T-cell (primary cell): ENCODE measurements at regions not wholly inside any gene's neighbourhood (a gene's known extent, or its start where the extent isn't known, plus 50 kb on each side); places are given as distances from the start of the nearest gene placed in this dataset.

Source experiments
- ATAC-seq, 4 experiments: fragments of 200-7000 bp in 3 of 4; fragments of 150-1000 bp in 1 of 4; cut with Tn5 transposase; replicated peaks in 1 of 4; 1 replicate in 3 of 4; 2 replicates in 1 of 4; pipeline ENCODE4 v1.10.0; 2021; ENCODE audit warnings: moderate library complexity in 3 of 4, mild to moderate bottlenecking in 2 of 4, moderate number of reproducible peaks in 1 of 4
- CTCF ChIA-PET, 2 donors: fragments of 300-600 bp; sonication (Branson Sonifier 250); formaldehyde crosslinking; loops; one replicate each; lab custom pipeline; 2022; ENCODE audit warnings: antibody characterized with exemption in 2 of 2; lab: Charles Lee
- POLR2A ChIA-PET, 2 donors: fragments of 300-600 bp; sonication (Branson Sonifier 250); formaldehyde crosslinking; loops; one replicate each; lab custom pipeline; 2022; ENCODE audit warnings: antibody characterized with exemption in 2 of 2; lab: Charles Lee
- DNase-seq, 35 experiments: peaks; one replicate each; pipeline versions ENCODE4 v3.0.0 to v3.0.0-alpha.2; 2013 to 2023
- H3K27ac ChIP-seq: one replicate; pipeline ENCODE4 v1.5.1; 2013; ENCODE audit warnings: low read length
- H3K27me3 ChIP-seq, 2 experiments: replicated peaks in 1 of 2; 1 replicate in 1 of 2; 2 replicates in 1 of 2; pipeline versions ENCODE4 v1.6.1 to v1.7.0; 2013; ENCODE audit warnings: low read length in 1 of 2, mixed read lengths in 1 of 2; ENCODE audit not compliant: control insufficient read depth in 2 of 2, insufficient read depth in 2 of 2; ENCODE audit errors: extremely low read depth in 1 of 2
- H3K36me3 ChIP-seq, 2 donors: 1 replicate in 1 of 2; 2 replicates in 1 of 2; pipeline versions ENCODE4 v1.6.1 to v1.7.0; 2013; ENCODE audit warnings: low read length in 1 of 2; ENCODE audit not compliant: control insufficient read depth in 2 of 2, insufficient read depth in 1 of 2; ENCODE audit errors: extremely low read depth in 1 of 2
- H3K4me1 ChIP-seq, 2 experiments: 1 replicate in 1 of 2; 2 replicates in 1 of 2; pipeline versions ENCODE4 v1.6.1 to v1.7.0; 2013; ENCODE audit warnings: low read length in 2 of 2, mixed read lengths in 1 of 2; ENCODE audit not compliant: insufficient read depth in 2 of 2, control insufficient read depth in 1 of 2; ENCODE audit errors: extremely low read depth in 1 of 2
- H3K4me3 ChIP-seq, 2 donors: 1 replicate in 1 of 2; 2 replicates in 1 of 2; pipeline versions ENCODE4 v1.5.1 to v1.7.0; 2013; ENCODE audit warnings: mild to moderate bottlenecking in 2 of 2, low read length in 1 of 2, moderate library complexity in 1 of 2; ENCODE audit not compliant: control insufficient read depth in 1 of 2; ENCODE audit errors: extremely low read depth in 1 of 2
- H3K9me3 ChIP-seq: 2 replicates; pipeline ENCODE4 v1.7.0; 2013
- H3K27ac Mint-ChIP-seq, 2 donors: one replicate each; pipeline ENCODE4 v1.8.0; 2020 to 2021; ENCODE audit warnings: mild to moderate bottlenecking in 2 of 2, mixed read lengths in 2 of 2
- H3K27me3 Mint-ChIP-seq, 2 donors: one replicate each; pipeline ENCODE4 v1.8.0; 2021 to 2022; ENCODE audit warnings: mixed read lengths in 2 of 2
- H3K36me3 Mint-ChIP-seq: one replicate; pipeline ENCODE4 v1.8.0; 2021; ENCODE audit warnings: mixed read lengths
- H3K4me1 Mint-ChIP-seq, 3 donors: one replicate each; pipeline ENCODE4 v1.8.0; 2020 to 2022; ENCODE audit warnings: mixed read lengths in 3 of 3, mild to moderate bottlenecking in 1 of 3
- H3K4me3 Mint-ChIP-seq, 3 donors: one replicate each; pipeline ENCODE4 v1.8.0; 2020 to 2022; ENCODE audit warnings: mild to moderate bottlenecking in 3 of 3, mixed read lengths in 3 of 3, moderate library complexity in 3 of 3
- H3K9me3 Mint-ChIP-seq, 3 donors: one replicate each; pipeline ENCODE4 v1.8.0; 2020 to 2022; ENCODE audit warnings: mixed read lengths in 3 of 3
- WGBS: methylation state at CpG from one replicate; pipeline ENCODE4 v1.1.5; 2013; ENCODE audit warnings: missing lambda C conversion rate; ENCODE audit not compliant: insufficient coverage; 5-methylcytosine and 5-hydroxymethylcytosine counted together

DNA sequence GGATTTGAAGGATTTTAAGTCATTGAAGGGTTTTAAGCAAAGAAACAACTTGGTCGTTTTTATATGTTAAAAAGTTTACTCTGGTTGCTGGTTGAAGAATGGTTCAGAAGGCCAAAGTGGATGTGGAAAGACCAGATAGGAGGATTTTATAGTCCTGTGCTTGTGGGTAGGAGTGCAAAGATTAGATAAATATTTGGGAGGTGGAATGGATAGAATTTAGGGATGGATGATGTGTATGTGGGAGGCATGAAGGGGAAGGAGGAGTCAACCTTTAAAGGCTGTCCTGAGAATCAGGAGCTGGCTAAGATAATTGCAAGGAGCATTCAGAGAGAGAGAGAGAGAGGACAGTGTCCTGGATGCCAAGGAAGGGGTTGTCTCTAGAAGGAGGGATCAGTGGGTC, 190.1 kb upstream of the SPRED2 start:
- Histone ChIP-seq H3K9me3 (no peaks in the 10 kb centered on the region), H3K27me3 (peaks cover 0 to 21% of the 10 kb centered on the region in 2 experiments), H3K4me3 (no peak overlapping the region), H3K36me3 (no peaks in the 10 kb centered on the region), H3K27ac (no peak overlapping the region), H3K4me1 (peaks cover 0 to 3% of the 10 kb centered on the region in 2 experiments)
- Mint-ChIP-seq H3K36me3 (no peaks in the 10 kb centered on the region), H3K4me1 (peaks cover 3 to 10% (median 6%) of the 10 kb centered on the region in 3 donors), H3K27me3 (peaks cover 28 to 43% of the 10 kb centered on the region in 2 donors), H3K27ac (no peak overlapping the region), H3K9me3 (no peaks in the 10 kb centered on the region), H3K4me3 (no peak overlapping the region)
- 58% methylated on average over 1 of the region's 1 CpG for WGBS
- ChIA-PET CTCF (no interaction called here), POLR2A (interaction anchor here in 1 of 2 donors (0.6 kb wide), 1 partner anchor 16 kb away, joined by 3 read pairs; no protein-coding TSS in a partner anchor)
- DNase-seq (no peak), ATAC-seq (no peak)

- no peaks in the 10 kb centered on the region for H3K36me3 Mint-ChIP-seq
- H3K4me1 Mint-ChIP-seq = peaks cover 3 to 10% (median 6%) of the 10 kb centered on the region in 3 donors
- DNase-seq = no peak
- H3K27me3 Mint-ChIP-seq = peaks cover 28 to 40% of the 10 kb centered on the region in 2 donors
- no peaks in the 10 kb centered on the region for H3K36me3 ChIP-seq
- 100% methylated on average over 1 of the region's 1 CpG for WGBS
- no peak for ATAC-seq
- H3K9me3 Mint-ChIP-seq = no peaks in the 10 kb centered on the region
- ChIA-PET POLR2A (interaction anchor here in 1 of 2 donors (0.7 kb wide), 1 partner anchor 18 kb away, joined by 7 read pairs; no protein-coding TSS in a partner anchor), CTCF (interaction anchor here in 1 of 2 donors (0.7 kb wide), 1 partner anchor 76 kb away, joined by 3 read pairs; no protein-coding TSS in a partner anchor)
- peaks cover 0 to 18% of the 10 kb centered on the region in 2 experiments for H3K27me3 ChIP-seq
- no peak overlapping the region for H3K4me3 ChIP-seq
- H3K4me1 ChIP-seq = peaks cover 0 to 3% of the 10 kb centered on the region in 2 experiments
- no peak overlapping the region for H3K27ac Mint-ChIP-seq
- H3K9me3 ChIP-seq = no peaks in the 10 kb centered on the region
- H3K4me3 Mint-ChIP-seq = no peak overlapping the region
- H3K27ac ChIP-seq = no peak overlapping the region
Measured at GRCh38 chr2:65620524-65620923, 188.1 kb upstream of the SPRED2 start.

DNA sequence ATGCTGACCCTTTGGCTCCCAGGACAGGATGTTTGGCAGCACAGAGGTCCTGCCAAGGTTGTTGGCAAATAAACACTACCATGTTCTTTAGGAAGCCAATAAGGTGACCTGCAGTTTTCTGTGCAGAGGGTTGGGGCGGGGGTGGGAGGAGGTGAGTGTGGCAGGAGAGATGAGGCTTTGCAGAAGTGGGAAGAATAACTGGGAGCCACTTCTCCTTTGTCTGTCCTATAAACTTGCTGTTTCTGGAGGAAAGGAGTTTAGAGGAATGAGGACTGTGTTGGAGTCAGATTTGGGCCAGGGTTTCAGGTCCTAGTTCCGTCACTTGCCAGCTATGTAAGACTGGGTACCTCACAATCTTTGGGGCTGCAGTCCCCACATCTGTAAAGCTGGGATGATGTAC, 187.6 kb upstream of the SPRED2 start:
- H3K27ac Mint-ChIP-seq = no peak overlapping the region
- Histone ChIP-seq H3K4me1 (peaks cover 0 to 3% of the 10 kb centered on the region in 2 experiments), H3K27me3 (peaks cover 0 to 18% of the 10 kb centered on the region in 2 experiments), H3K27ac (no peak overlapping the region), H3K4me3 (no peak overlapping the region), H3K36me3 (no peaks in the 10 kb centered on the region), H3K9me3 (no peaks in the 10 kb centered on the region)
- DNase-seq (no peak), ATAC-seq (no peak)
- no peaks in the 10 kb centered on the region for H3K36me3 Mint-ChIP-seq
- H3K9me3 Mint-ChIP-seq = no peaks in the 10 kb centered on the region
- peaks cover 28 to 40% of the 10 kb centered on the region in 2 donors for H3K27me3 Mint-ChIP-seq
- CTCF ChIA-PET = interaction anchor here in 1 of 2 donors (0.7 kb wide), 1 partner anchor 76 kb away, joined by 3 read pairs; no protein-coding TSS in a partner anchor
- peaks cover 3 to 10% (median 6%) of the 10 kb centered on the region in 3 donors for H3K4me1 Mint-ChIP-seq
- no CpG with 5 or more reads among the region's 2 CpGs for WGBS
- H3K4me3 Mint-ChIP-seq = no peak overlapping the region
- POLR2A ChIA-PET = interaction anchor here in 1 of 2 donors (0.7 kb wide), 1 partner anchor 17 kb away, joined by 7 read pairs; no protein-coding TSS in a partner anchor

GRCh38 chr2:65615602-65616001, 183.2 kb upstream of the SPRED2 start:
- DNase-seq = no peak
- Histone ChIP-seq H3K4me1 (no peaks in the 10 kb centered on the region), H3K27me3 (peaks cover 0 to 1% of the 10 kb centered on the region in 2 experiments), H3K36me3 (no peaks in the 10 kb centered on the region), H3K4me3 (no peak overlapping the region), H3K27ac (no peak overlapping the region), H3K9me3 (no peaks in the 10 kb centered on the region)
- Mint-ChIP-seq H3K4me3 (no peak overlapping the region), H3K9me3 (no peaks in the 10 kb centered on the region), H3K27me3 (peaks cover 4 to 9% of the 10 kb centered on the region in 2 donors), H3K27ac (no peak overlapping the region), H3K4me1 (no peaks in the 10 kb centered on the region), H3K36me3 (no peaks in the 10 kb centered on the region)
- CTCF ChIA-PET = interaction anchor here in 1 of 2 donors (0.9 kb wide), 1 partner anchor 1812 kb away, joined by 6 read pairs; no protein-coding TSS in a partner anchor
- POLR2A ChIA-PET = no interaction called here
- no peak for ATAC-seq
- no CpG with 5 or more reads among the region's 2 CpGs for WGBS

DNA sequence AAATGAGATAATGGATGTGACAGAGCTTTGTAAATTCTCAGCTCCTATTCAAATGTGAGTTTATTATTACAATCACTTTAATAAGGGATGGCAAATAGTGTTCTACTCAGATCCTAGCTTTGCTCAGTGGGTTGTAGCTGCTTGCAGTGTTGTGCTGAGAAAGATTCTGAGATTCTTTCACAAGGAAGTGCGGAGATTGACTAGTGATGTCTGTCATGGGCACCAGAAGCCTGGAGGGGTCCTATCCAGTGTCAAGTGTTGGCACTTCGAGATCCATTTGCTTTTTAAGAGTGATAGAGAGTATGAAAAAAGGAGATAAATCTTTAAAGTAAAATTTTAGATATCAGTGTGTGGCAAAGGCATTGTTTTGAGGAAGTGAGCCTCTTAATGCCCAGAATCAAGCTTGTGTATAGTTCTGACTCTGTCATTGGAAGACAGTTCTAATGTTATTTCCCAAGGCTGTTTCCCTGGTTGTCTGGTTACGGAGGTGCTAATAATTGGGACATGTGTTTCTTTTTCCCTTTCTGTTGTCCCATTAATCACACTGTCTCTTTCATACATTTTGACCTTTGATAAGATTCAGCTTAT, 181.7 kb upstream of the SPRED2 start:
- ATAC-seq (no peak), DNase-seq (no peak)
- H3K4me1 ChIP-seq = no peaks in the 10 kb centered on the region
- H3K27ac Mint-ChIP-seq = no peak overlapping the region
- H3K9me3 Mint-ChIP-seq = no peaks in the 10 kb centered on the region
- no peaks in the 10 kb centered on the region for H3K36me3 ChIP-seq
- ChIA-PET POLR2A (no interaction called here), CTCF (interaction anchor here in 1 of 2 donors (0.6 kb wide), 1 partner anchor 38 kb away, joined by 4 read pairs; no protein-coding TSS in a partner anchor)
- no peaks in the 10 kb centered on the region for H3K9me3 ChIP-seq
- H3K27me3 Mint-ChIP-seq = peaks cover 0 to 1% of the 10 kb centered on the region in 2 donors
- H3K4me3 Mint-ChIP-seq = no peak overlapping the region
- no peaks in the 10 kb centered on the region for H3K36me3 Mint-ChIP-seq
- H3K4me3 ChIP-seq = no peak overlapping the region
- H3K4me1 Mint-ChIP-seq = no peaks in the 10 kb centered on the region
- H3K27me3 ChIP-seq = no peaks in the 10 kb centered on the region
- 78% methylated on average over 2 of the region's 3 CpGs for WGBS
- no peak overlapping the region for H3K27ac ChIP-seq

GRCh38 chr2:65611488-65611887, 179.1 kb upstream of the SPRED2 start:
- no peak overlapping the region for H3K4me3 ChIP-seq
- no peaks in the 10 kb centered on the region for H3K4me1 ChIP-seq
- Mint-ChIP-seq H3K4me1 (peaks cover 0 to 3% (median 0%) of the 10 kb centered on the region in 3 donors), H3K36me3 (no peaks in the 10 kb centered on the region), H3K27me3 (no peaks in the 10 kb centered on the region), H3K27ac (no peak overlapping the region), H3K9me3 (no peaks in the 10 kb centered on the region), H3K4me3 (no peak overlapping the region)
- no peak overlapping the region for H3K27ac ChIP-seq
- ATAC-seq (no peak), DNase-seq (no peak)
- POLR2A ChIA-PET = no interaction called here
- no peaks in the 10 kb centered on the region for H3K36me3 ChIP-seq
- 57% methylated on average over 1 of the region's 2 CpGs for WGBS
- no peaks in the 10 kb centered on the region for H3K9me3 ChIP-seq
- CTCF ChIA-PET = no interaction called here
- peaks cover 0 to 2% of the 10 kb centered on the region in 2 experiments for H3K27me3 ChIP-seq
